ENCODE measurements at regions not wholly inside any gene's neighbourhood (a gene's known extent, or its start where the extent isn't known, plus 50 kb on each side); places are given as distances from the start of the nearest gene placed in this dataset.

DNA sequence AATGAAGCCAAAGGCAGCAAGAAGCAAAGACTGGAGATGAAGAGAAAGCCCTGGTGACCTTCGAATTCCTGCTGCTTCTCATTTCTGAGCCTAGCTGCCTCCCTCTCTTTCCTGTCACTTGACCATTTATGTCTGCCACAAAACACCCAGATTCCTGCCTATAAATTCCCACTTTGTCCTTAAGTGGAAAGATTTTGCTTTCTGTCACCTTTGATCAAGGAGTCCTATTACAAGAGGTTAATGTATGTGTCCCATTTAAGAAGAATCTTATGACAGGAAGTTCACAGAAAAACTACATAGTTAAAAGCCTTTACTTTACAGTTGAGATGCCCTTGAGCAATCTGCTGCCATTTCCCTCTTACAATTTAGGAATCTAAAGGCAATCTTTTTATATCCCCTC is 155.7 kb downstream of the GALC start:
- TF ChIP-seq EZH2 (IDR thresholded peaks at IDR 0.05; ENCODE audit: borderline replicate concordance) = no peak
- TF ChIP-seq EZH2phosphoT487 (IDR thresholded peaks at IDR 0.05; ENCODE audit: low read depth, severe bottlenecking, unreplicated experiment) = no peak

Data from hepatocyte (in vitro differentiated cells).